Neuronal stem cell (in vitro differentiated cells): ENCODE measurements at regions not wholly inside any gene's neighbourhood (a gene's known extent, or its start where the extent isn't known, plus 50 kb on each side); places are given as distances from the start of the nearest gene placed in this dataset.

Experiments used
- DNase-seq: peaks from one replicate; pipeline ENCODE4 v3.0.0-alpha.2; 2013; ENCODE audit warnings: low spot score
- H2AFZ ChIP-seq: one replicate; pipeline ENCODE4 v1.6.1; 2013; ENCODE audit warnings: mild to moderate bottlenecking, low read length, inconsistent platforms
- H2AK5ac ChIP-seq: 2 replicates; pipeline ENCODE4 v1.6.1; 2013; ENCODE audit warnings: low read depth, mild to moderate bottlenecking, inconsistent platforms, low read length, moderate library complexity, mixed read lengths
- H2BK120ac ChIP-seq: 2 replicates; pipeline ENCODE4 v1.6.1; 2013; ENCODE audit warnings: low read depth, mild to moderate bottlenecking, inconsistent platforms, low read length, moderate library complexity, mixed read lengths
- H2BK12ac ChIP-seq: one replicate; pipeline ENCODE4 v1.6.1; 2013; ENCODE audit warnings: low read length, inconsistent platforms
- H2BK15ac ChIP-seq: 2 replicates; pipeline ENCODE4 v1.6.1; 2013; ENCODE audit warnings: mild to moderate bottlenecking, low read length, inconsistent platforms, mixed read lengths
- H2BK5ac ChIP-seq: one replicate; pipeline ENCODE4 v1.6.1; 2013; ENCODE audit warnings: inconsistent platforms, mild to moderate bottlenecking, low read length, moderate library complexity
- H3K14ac ChIP-seq: one replicate; pipeline ENCODE4 v1.6.1; 2013; ENCODE audit warnings: low read length, inconsistent platforms
- H3K18ac ChIP-seq: 2 replicates; pipeline ENCODE4 v1.6.1; 2013; ENCODE audit warnings: low read length, inconsistent platforms
- H3K23ac ChIP-seq: 2 replicates; pipeline ENCODE4 v1.6.1; 2013; ENCODE audit warnings: low read depth, mild to moderate bottlenecking, mixed read lengths, low read length, inconsistent platforms; ENCODE audit not compliant: poor library complexity
- H3K27ac ChIP-seq: replicated peaks from 3 replicates; pipeline ENCODE4 v1.5.1; 2013; ENCODE audit warnings: low read length, inconsistent platforms
- H3K27me3 ChIP-seq, 3 experiments: 2 replicates each; pipeline ENCODE4 v1.6.1; 2013; ENCODE audit warnings: low read length in 3 of 3, mild to moderate bottlenecking in 2 of 3, inconsistent platforms in 1 of 3, low read depth in 1 of 3, mixed read lengths in 1 of 3, moderate library complexity in 1 of 3; ENCODE audit not compliant: control insufficient read depth in 3 of 3, insufficient read depth in 3 of 3
- H3K36me3 ChIP-seq, 2 donors: replicated peaks in 1 of 2; 2 replicates each; pipeline ENCODE4 v1.6.1; 2013; ENCODE audit warnings: low read length in 2 of 2; ENCODE audit not compliant: control insufficient read depth in 2 of 2, insufficient read depth in 2 of 2
- H3K4ac ChIP-seq: 2 replicates; pipeline ENCODE4 v1.6.1; 2013; ENCODE audit warnings: inconsistent platforms, mild to moderate bottlenecking, low read length, moderate library complexity
- H3K4me1 ChIP-seq, 2 donors: 1 replicate in 1 of 2; 2 replicates in 1 of 2; pipeline ENCODE4 v1.6.1; 2013; ENCODE audit warnings: low read length in 2 of 2, low read depth in 1 of 2; ENCODE audit not compliant: control insufficient read depth in 2 of 2, insufficient read depth in 1 of 2
- H3K4me2 ChIP-seq: one replicate; pipeline ENCODE4 v1.6.1; 2013; ENCODE audit warnings: mild to moderate bottlenecking, low read length, inconsistent platforms; ENCODE audit not compliant: insufficient read depth, poor library complexity, severe bottlenecking
- H3K4me3 ChIP-seq, 2 donors: 2 replicates each; pipeline ENCODE4 v1.5.1; 2013; ENCODE audit warnings: low read length in 2 of 2, mild to moderate bottlenecking in 2 of 2, inconsistent platforms in 1 of 2, moderate library complexity in 1 of 2
- H3K79me1 ChIP-seq: one replicate; pipeline ENCODE4 v1.6.1; 2013; ENCODE audit warnings: low read depth, mild to moderate bottlenecking, inconsistent platforms, low read length, moderate library complexity
- H3K9ac ChIP-seq: one replicate; pipeline ENCODE4 v1.6.1; 2013; ENCODE audit warnings: mild to moderate bottlenecking, low read depth, low read length, inconsistent platforms; ENCODE audit not compliant: poor library complexity
- H3K9me3 ChIP-seq, 2 donors: replicated peaks in 1 of 2; 2 replicates each; pipeline versions ENCODE3 to v1.6.1; 2013; ENCODE audit warnings: low read length in 2 of 2, mild to moderate bottlenecking in 2 of 2, inconsistent platforms in 1 of 2, low read depth in 1 of 2, mixed read lengths in 1 of 2, moderate library complexity in 1 of 2; ENCODE audit not compliant: control insufficient read depth in 2 of 2, insufficient read depth in 1 of 2
- H4K8ac ChIP-seq: one replicate; pipeline ENCODE4 v1.6.1; 2013; ENCODE audit warnings: low read depth, mild to moderate bottlenecking, inconsistent platforms, low read length, moderate library complexity
- H4K91ac ChIP-seq: one replicate; pipeline ENCODE4 v1.6.1; 2013; ENCODE audit warnings: low read length, low read depth, mild to moderate bottlenecking, inconsistent platforms; ENCODE audit not compliant: poor library complexity
- WGBS, 2 donors: extraction: QIAGEN DNeasy Blood & Tissue Kit; methylation state at CpG; one replicate each; pipeline ENCODE4 v1.1.7; 2013; ENCODE audit warnings: missing lambda C conversion rate in 2 of 2, mixed read lengths in 1 of 2; ENCODE audit not compliant: insufficient read length in 2 of 2, insufficient replicate concordance in 1 of 2; ENCODE audit errors: extremely low coverage in 2 of 2; 5-methylcytosine and 5-hydroxymethylcytosine counted together

DNA sequence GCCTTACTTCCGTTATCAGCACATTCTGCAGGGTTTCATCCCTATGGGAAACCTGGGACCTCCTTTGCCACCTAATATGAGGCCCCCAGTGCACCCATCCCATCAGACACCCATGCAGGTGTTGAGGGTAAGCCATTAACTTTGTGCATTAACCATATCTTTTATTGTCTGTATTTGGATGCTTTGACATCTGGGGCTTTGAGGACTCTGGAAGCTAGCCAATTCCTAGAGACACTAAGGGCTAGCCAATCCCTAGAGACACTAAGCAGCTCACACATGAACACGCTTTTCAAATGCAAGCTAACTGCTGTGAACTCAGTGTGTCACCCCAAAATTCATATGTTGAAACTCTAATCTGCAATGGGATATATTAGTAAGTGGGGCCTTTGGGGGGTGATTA, 272.5 kb upstream of the COBL start:
- no peak overlapping the region for H3K4me3 ChIP-seq
- H2AFZ ChIP-seq, result no peak overlapping the region
- no peaks in the 10 kb centered on the region for H3K79me1 ChIP-seq
- no peaks in the 10 kb centered on the region for H3K27me3 ChIP-seq
- H3K4ac ChIP-seq, result no peak overlapping the region
- no peak overlapping the region for H4K8ac ChIP-seq
- DNase-seq, result no peak
- H3K9me3 ChIP-seq, result peaks cover 0 to 2% of the 10 kb centered on the region in 2 donors
- peaks cover 5 to 7% of the 10 kb centered on the region in 2 donors for H3K4me1 ChIP-seq
- no peak overlapping the region for H3K23ac ChIP-seq
- H3K36me3 ChIP-seq, result no peaks in the 10 kb centered on the region
- no peak overlapping the region for H2BK5ac ChIP-seq
- H3K18ac ChIP-seq, result no peak overlapping the region
- no peak overlapping the region for H4K91ac ChIP-seq
- WGBS, 2 donors, result no CpG with 5 or more reads among the region's 2 CpGs
- no peak overlapping the region for H3K14ac ChIP-seq
- no peak overlapping the region for H2BK15ac ChIP-seq
- no peak overlapping the region for H2AK5ac ChIP-seq
- H3K27ac ChIP-seq, result no peak overlapping the region
- H3K9ac ChIP-seq, result no peak overlapping the region
- H2BK12ac ChIP-seq, result no peak overlapping the region
- H3K4me2 ChIP-seq, result no peak overlapping the region
- H2BK120ac ChIP-seq, result no peak overlapping the region

DNA sequence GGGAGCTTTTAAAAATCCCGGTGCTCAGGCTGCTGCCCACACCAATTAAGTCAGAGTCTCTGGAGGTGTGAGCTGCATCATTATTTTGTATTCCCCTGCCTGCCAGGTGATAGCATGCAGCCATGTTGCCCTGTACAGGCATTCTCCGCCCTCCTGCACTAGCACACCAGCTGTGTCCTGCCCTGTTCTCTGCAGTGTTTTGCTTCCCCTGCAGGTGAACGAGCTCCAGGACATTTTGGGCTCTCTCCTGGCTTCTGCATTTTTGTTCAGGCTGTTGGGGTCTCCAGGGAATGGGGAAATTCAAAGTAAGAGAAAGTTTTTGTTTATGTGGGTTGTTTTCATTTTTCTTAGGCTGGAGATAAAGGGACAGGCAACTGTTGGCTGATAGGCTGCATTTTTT, 271.0 kb upstream of the COBL start:
- no CpG with 5 or more reads among the region's 3 CpGs for WGBS, 2 donors
- Histone ChIP-seq H3K4me3 (no peak overlapping the region), H2BK120ac (no peak overlapping the region), H3K4me1 (peaks cover 2 to 7% of the 10 kb centered on the region in 2 donors), H4K8ac (no peak overlapping the region), H2AFZ (no peak overlapping the region), H3K14ac (no peak overlapping the region), H2BK12ac (no peak overlapping the region), H3K79me1 (no peaks in the 10 kb centered on the region), H3K4me2 (no peak overlapping the region), H3K4ac (no peak overlapping the region), H3K36me3 (no peaks in the 10 kb centered on the region), H3K27ac (no peak overlapping the region), H3K23ac (no peak overlapping the region), H2BK5ac (no peak overlapping the region), H3K18ac (no peak overlapping the region), H2BK15ac (no peak overlapping the region), H2AK5ac (no peak overlapping the region), H3K9ac (no peak overlapping the region), H3K27me3 (no peaks in the 10 kb centered on the region), H3K9me3 (peaks cover 0 to 2% of the 10 kb centered on the region in 2 donors), H4K91ac (no peak overlapping the region)
- no peak for DNase-seq

DNA sequence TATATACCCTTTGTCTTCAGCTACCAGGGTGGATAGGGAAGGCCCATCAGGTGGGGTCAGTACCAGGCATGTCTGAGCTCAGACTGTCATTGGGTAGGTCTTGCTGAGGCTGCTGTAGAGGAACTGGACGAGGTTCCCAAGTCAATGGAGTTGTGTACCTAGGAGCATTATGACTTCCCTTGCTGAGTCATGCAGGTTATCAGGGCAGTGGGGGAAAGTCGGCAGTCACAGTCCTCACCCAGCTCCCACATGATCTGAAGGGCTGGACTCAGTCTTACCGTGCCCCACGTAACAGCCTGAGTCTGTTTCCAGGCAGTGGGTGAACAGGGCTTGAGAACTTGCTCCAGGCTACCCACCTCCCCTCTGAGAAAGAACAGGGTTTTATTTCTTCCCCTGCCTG, 260.8 kb upstream of the COBL start:
- Histone ChIP-seq H4K8ac (no peak overlapping the region), H2BK15ac (no peak overlapping the region), H2AK5ac (no peak overlapping the region), H3K4ac (no peak overlapping the region), H2BK120ac (no peak overlapping the region), H3K14ac (no peak overlapping the region), H2AFZ (peak overlapping the region; percentile 0), H3K36me3 (peaks cover 0 to 2% of the 10 kb centered on the region in 2 donors), H3K27me3 (no peaks in the 10 kb centered on the region), H3K4me3 (no peak overlapping the region), H3K18ac (no peak overlapping the region), H4K91ac (no peak overlapping the region), H2BK12ac (no peak overlapping the region), H3K27ac (no peak overlapping the region), H3K79me1 (no peaks in the 10 kb centered on the region), H3K4me1 (no peaks in the 10 kb centered on the region), H3K9me3 (peaks cover 2 to 6% of the 10 kb centered on the region in 2 donors), H3K4me2 (no peak overlapping the region), H3K9ac (no peak overlapping the region), H2BK5ac (no peak overlapping the region), H3K23ac (no peak overlapping the region)
- DNase-seq, result no peak
- no CpG with 5 or more reads among the region's 4 CpGs for WGBS, 2 donors

DNA sequence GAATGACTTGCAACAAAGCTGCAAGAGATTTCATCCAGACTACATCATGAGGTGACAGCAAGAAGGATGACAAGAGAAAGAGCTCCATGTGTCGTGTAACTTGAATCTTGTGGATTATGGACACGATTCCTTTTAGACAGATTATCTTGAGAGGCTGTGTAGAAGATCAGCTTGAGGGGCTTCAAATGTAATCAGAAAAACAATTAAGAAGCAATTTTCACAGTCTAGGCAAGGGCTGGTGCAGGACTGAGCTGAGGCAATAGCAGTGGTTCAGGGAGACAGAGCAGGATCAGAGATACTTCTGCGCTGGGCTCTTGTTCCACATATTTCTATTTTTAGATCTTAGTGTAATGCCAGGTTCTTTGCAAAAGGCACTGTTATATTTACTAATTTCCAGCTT, 253.0 kb upstream of the COBL start:
- Histone ChIP-seq H3K4ac (no peak overlapping the region), H4K91ac (no peak overlapping the region), H3K36me3 (no peaks in the 10 kb centered on the region), H3K23ac (no peak overlapping the region), H3K4me3 (no peak overlapping the region), H3K9ac (no peak overlapping the region), H3K79me1 (no peaks in the 10 kb centered on the region), H3K27ac (no peak overlapping the region), H4K8ac (no peak overlapping the region), H2AFZ (no peak overlapping the region), H3K14ac (no peak overlapping the region), H3K4me2 (no peak overlapping the region), H3K4me1 (no peaks in the 10 kb centered on the region), H2BK120ac (no peak overlapping the region), H2AK5ac (no peak overlapping the region), H3K18ac (no peak overlapping the region), H2BK12ac (no peak overlapping the region), H3K27me3 (no peaks in the 10 kb centered on the region), H2BK15ac (no peak overlapping the region), H3K9me3 (no peaks in the 10 kb centered on the region), H2BK5ac (no peak overlapping the region)
- no peak for DNase-seq
- WGBS, 2 donors, result no CpG with 5 or more reads among the region's 3 CpGs
